ENCODE measurements at regions not wholly inside any gene's neighbourhood (a gene's known extent, or its start where the extent isn't known, plus 50 kb on each side); places are given as distances from the start of the nearest gene placed in this dataset.
"Not testable (repeated sequence)": the region's sequence is repeated elsewhere in the genome, so short reads cannot be mapped to it uniquely, and the experiment has no call there.

DNA sequence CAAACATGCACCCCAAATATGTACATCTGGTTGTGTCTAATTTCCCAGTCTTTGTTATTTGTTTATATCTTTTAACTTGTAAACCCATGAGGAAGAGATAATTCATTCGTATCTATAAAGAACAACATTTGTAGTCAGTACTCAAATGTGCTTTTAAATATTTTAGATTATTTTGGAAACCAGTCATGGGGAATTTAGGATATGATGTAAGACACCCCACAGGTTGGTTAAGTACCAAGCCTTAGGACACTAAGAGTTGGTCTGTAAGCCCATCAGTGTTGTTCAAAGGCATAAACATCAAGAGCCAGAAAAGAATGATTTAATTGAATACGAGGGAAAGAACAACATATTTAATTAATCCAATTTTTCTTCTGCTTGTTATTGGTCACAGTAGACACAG is 421.1 kb upstream of the SEMA3C start:
- peak; percentile 35 for DNase-seq

DNA sequence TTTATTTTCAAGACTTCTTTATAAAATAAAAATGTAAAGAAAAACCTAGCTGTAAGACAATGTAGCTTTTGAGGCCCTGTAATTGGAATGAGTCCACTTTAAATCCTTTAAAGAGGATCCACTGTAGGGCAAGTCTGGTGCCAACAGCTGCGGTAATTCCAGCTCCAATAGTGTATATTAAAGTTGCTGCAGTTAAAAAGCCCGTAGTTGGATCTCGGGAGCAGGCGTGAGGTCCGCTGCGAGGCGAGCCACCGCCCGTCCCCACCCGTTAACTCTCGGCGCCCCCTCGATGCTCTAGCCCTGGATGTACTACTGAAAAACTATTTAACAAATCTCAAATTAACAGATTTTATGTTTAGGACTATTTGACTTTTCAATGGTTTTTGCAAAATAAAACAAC is 414.7 kb upstream of the SEMA3C start:
- no peak for DNase-seq

DNA sequence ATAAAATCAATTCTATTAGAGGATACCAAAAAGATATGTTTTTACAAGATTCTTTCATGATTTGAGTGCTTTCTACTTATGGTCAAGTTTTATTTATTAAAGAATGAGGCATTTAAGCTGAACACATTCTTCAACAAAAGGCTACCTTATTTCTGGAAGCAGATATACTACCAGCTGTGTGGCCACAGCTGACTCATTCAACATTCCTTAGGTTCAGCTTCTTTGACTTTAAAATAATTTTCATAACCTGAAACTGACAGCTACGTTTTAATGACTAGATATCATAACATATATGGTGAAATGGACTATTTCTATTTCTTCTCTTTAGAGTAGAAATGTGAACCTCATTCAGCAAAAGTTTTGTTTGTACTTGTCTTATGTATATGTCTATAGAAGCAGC is 414.2 kb upstream of the SEMA3C start:
- DNase-seq = peak; percentile 76

DNA sequence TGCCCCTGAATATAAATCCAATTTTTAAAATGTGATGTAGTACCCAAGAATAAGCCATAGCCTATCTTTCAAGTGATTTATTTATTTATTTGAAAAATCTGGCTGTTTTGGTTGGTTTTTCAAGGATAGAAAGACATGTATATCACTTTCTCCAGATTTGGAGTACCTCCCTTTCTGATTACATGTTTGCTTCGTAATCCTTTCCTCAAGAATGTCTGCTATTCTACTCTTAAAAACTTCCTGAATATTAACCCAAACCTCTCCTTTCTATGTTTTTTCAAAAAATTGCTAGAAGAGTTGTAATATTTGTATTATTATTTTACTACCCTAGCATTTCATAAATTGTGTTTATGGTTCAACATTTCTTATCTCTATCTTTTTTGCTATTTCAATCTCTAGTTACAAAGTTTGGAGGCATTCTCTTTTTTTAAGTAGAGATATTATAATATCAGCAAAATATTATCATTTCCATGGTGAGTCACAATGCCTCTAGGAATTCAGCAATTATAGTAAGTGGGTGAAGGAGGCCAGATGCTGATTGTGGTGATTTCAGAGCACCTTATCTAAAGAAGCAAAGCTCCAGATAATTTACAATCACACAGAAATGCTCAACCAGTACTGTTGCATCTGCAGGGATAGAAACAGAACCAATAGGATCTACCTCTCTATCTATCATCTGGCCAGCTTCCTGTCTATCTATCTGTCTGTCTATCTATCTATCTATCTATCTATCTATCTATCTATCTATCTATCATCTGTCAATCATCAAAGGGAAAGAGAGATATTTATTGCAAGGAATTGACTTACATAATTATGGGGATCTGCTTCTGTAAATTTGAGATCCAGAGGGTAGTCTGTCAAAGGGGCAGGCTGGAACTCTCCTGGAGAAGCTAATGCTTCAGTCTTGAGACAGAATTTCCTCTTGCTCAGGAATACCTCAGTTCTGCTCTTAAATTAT is 412.5 kb upstream of the SEMA3C start:
- no peak for DNase-seq

DNA sequence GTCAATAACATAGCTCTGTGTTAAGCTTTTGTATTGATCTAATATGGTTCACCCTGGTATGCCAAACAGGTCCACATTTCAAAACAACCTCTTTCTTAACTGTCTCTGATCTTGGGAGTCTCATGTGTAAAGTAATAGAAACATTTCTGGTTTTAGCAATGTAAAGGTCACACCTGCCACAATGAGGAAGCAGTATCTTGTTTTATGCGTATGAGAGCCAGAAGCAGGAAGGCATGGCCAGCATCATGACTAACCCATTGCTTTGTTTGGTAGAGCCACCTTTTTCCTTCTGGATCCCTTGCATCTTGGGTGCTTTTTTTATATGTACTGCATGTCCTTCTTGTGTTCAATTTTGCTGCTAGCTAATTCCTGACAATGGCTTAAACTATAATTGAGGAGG is 411.3 kb upstream of the SEMA3C start:
- DNase-seq = no peak

DNA sequence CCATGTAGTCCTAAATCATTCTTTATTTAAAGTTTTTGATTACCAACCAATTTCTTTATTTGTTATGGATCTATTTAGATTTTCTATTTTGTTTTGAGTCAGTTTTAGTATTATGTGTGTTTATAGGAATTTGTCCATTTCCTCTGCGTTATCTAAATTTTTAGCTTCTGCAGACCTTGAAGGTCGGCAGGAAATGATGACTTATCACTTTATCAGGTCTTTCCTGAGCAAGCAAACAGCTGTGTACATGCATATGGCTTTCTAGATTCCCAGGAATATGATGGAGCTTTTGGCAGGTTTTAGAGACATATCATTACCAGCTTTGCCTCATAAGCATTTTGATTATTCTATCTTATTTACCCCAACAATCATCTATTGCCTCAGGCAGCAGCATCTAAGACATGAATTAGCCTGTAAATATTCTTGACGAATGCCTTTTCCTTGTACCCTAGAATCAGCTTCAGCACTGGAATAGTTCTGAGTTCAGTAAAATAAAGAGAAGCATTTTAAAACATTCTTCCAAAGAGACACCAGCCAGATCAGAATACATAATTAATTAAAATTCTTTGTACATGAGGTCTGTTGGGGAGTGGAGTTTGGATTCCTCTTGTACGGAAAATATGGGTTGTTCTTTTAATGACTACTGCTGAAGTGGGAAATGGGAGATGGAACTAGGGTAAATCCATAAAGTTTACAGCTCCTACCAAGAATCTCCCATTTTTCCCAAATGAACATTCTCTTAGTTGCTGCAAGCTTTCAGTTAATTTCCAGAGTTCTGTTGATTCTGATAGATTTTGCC is 408.8 kb upstream of the SEMA3C start:
- no peak for DNase-seq

DNA sequence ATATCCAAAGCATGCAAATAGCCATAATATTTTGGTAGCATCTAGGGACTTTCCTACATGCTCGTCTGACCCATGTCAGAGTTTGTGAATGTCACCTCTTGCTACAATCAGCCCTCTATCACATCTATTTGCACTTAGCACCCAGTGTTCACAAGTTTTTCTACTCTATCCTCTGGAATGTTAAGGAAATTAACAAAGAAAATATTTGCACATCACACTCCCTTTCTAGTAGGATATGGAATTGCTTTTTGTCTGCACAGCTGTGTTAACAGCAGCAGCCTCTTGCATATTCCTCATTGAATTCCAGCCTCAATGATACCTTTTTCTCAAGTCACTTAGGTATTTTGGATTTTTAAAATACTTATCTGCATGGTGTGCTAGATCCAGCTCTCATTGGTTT is 403.1 kb upstream of the SEMA3C start:
- no peak for DNase-seq

DNA sequence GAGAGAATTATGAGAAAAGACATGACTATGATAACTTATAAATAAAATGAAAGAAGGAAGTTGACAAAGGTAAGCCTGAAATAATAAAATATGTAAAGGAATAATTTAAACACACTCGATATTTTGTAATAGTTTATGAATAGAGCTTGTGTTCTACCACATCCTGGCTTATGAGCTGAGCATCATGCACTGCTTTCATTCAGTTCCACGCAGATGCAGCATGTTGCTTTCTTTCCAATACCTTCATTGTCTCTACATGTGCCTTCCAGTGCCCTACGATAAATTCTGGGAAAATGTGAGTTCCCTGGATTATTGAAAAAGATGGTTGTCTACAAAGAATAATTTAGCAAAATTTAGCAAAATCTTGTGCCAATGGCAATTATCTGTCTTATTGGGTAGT is 398.9 kb upstream of the SEMA3C start:
- DNase-seq = no peak

DNA sequence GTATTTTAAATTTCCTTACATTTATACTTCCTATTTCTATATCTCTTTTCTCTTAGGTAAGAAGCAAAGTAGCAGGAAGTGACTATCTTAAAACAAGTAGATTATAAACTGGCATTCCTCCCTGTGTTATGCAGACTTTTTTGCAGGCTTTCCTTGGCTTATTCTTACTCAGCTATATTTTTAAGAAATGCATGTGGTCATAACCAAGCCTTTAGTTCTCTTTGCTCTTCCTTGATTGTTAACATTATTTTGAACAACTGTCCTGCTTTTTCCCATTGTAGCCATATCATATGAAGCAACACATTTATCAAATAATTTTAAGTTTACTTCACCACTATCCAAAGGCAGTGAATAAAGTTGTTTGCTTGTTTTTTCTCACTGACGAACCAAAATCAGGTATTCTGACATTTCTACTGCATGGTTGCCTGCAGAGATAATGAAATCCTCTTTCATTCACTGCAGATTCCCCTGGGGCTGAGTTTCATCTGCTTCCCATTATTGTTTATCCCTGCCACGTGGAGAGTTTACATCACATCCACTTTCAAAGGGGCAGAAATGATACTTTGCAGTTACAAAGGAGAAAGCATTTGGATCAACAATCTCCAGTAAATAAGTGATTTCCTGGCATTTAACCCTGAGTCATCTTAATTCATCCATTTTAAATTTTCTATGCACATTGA is 389.9 kb upstream of the SEMA3C start:
- DNase-seq = peak; percentile 32

DNA sequence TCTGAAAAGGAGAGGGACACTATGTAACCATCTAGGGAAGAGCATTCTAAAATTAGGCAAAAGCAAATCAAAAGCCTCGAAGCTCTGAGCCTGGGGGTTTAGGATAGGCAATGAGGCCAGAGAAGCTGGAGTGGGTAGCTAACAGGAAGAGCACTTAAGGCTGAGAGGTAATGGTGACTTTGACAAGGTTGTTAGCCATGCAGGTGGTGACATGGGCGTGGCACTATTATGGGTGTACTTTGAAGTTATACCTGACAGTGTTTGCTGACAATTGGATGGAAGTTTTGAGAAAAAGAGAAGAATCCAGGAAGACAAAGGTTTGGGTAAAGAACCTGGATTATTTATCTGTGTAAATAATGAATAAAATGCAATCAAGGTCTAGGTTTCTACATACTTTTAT is 383.0 kb upstream of the SEMA3C start:
- DNase-seq = no peak

DNA sequence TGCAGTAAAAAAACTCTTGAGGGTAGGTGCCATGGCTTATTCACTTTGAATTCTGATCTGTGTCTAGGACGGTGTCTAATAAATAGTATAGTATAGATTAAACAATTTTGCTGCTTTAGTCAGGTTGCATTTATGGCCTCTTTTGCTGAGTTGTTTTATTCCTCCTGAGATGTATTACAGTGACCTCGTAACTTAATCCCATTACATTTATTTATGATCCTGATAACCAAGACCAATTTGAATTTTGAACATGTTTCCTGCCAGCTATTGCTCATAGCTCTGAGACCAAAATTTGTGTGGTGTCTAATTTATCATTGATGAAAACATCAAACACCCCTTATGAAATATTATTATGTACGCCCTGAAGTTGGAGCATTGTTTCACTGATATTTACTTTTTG is 381.9 kb upstream of the SEMA3C start:
- no peak for DNase-seq

DNA sequence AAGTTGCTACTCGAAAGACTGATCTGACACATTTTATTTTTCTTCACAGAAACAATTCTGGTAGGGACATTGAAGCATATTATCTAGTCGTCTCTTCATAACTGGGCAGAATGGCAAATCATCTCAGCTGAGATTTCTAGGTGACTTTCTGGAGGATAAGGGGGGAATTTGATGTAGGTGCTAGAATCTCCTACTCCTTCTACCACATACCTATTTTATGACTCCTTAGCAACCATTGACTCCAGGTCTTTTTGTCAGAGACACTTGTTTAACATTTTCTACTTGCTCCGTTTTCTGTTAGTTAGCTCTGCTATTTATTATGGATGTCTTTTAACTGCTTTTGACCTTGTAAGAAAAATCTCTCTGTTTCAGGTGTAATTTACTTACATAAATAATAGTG is 380.9 kb upstream of the SEMA3C start:
- DNase-seq = no peak

DNA sequence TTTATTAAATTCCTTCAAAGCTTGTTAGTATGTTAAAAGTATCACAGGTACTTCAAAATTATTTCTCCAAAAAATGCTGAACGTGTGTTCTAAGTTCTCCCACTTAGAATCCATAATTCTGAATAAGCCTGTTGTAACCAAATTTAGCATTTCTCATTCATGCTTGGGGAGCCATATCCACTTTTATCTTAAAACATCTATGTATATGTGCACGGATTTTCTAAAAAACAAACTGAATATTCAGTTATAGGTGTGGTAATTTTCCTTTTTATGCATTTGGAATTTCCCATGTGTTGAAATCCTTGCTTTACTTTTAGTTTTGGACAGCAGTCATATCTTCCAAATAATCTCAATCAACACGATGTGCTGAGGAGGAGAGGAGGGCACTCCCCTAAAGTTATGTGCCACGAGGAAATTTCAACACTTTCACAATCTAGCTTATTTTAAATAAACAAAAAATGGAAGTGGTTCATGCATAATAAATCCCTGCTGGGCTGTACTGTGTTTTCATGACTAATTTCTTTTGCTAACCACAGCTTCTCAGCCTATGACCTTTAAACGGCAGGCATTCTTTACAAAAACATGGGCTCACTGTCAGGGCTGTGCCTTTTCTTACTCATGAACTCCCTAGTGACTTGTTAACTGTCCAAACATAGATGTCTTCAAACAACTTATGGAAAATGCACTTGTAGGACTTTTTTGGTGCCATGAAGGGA is 380.3 kb upstream of the SEMA3C start:
- peak; percentile 95 for DNase-seq

DNA sequence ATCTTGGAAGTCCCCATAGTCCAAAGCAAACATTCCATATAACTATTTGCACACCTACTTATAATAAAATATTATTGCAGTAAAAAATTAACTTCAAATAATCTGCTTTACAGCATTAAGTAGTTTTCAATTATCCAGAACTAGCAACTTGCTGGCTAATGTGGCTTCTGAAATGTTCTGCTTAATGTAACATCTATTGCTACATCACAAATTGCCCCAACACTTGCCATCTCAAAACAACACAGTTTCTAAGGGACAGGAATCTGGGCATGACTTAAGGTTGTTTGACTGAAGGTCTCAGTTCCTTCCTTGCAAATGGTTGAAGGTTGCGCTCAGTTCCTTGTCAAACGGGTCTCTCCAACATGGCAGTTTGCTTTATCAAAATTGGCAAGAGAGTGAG is 378.5 kb upstream of the SEMA3C start:
- DNase-seq = no peak

DNA sequence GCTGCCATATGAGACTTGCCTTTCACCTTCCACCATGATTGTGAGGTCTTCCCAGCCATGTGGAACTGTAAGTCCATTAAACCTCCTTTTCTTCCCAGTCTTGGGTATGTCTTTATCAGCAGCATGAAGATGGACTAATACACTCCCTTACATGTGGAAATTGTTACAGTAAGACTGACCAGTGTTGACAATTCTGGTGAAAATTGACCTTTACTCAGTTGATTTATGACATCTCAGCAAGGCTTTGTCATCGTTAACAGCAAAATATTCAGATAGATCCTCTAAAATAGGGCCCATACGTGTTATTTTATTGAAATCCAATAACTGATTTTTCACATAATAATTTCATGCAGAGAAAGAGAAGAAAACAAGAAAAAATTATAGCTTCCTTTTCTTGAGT is 377.9 kb upstream of the SEMA3C start:
- no peak for DNase-seq

DNA sequence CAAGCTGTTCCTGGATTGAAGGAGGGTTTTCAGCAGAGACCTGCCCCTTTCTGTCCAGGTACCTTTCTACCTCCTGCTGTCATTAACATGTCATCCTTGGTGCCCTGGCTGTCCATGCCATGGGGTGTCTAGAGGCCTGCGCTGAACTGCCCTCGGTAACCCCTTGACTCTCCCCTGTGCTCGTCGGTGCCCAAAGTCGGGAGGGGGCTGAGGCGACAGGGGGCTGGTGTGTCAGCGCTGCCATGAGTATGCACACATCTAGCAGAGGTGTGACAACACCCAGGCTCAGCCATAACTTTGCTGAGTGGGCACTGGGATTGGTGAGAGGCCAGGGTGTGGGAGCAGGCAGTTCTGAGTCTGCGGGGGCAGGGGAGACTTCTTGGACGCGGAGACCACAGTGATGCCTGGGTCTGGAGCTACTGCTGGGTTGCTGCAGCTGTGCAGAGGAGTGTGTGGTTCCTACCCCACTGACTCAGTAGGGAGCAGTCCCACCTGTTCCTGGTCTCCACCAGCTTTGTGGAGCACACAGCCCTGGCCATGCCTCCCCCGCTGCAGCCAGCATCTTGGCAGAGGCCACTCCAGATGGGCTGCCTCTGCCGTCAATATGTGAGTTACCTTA is 376.2 kb upstream of the SEMA3C start:
- DNase-seq = no peak

DNA sequence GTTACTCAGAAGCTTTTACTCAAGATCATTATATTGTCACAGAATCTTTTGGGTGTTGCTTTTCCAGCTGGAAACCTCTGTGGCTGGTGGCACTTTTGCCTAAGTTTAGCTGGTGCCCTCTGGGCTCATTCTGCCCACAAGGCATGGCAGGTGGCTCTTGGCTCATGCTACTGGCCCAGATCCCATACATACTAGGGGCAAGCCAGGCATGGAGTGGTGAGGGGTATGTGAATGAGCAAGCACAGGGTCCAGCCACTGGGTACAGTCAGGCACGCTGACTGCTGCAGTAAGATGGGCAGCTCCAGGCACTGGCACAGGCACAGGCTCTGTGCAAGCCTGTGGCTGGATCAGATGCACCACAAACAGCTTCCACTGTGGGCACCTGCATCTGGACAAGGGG is 375.0 kb upstream of the SEMA3C start:
- DNase-seq = no peak

DNA sequence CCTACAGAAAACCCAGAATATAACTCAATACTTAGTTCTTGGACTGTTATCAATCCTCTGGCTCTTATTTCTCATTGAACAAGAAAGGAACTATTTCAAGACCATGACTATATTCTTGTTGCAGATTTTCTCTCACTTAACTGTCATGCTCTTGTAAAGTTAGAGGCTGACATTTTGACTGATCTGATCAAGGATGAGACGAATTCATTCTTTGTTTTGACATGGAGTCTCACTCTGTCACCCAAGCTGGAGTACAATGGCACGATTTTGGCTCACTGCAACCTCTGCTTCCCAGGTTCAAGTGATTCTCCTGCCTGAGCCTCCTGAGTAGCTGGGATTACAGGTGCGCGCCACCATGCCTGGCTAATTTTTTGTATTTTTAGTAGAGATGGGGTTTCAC is 367.9 kb upstream of the SEMA3C start:
- not testable (repeated sequence) for DNase-seq

DNA sequence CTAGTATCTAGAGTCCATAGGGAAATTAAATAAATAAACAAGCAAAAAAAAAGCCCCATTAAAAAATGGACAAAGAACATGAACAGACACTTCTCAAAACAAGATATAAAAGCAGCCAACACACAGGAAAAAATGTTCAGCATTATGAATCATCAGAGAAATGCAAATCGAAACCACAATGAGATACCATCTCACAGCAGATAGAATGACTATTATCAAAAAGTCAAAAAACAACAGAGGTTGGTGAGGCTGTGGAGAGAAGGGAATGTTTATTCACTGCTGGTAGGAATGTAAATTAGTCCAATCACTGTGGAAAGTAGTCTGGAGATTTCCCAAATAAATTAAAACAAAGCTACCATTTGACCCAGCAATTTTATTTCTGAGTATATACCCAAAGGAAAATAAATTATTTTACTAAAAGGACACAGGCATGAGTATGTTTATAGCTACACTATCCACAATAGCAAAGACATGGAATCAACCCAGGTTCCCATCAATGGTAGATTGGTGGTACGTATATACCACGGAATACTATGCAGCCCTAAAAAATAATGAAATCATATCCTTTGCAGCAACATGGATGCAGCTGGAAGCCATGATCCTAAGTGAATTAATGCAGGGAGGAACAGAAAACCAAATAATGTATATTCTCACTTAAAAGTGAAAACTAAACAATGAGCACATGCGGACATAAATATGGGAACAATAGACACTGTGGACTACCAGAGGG is 366.5 kb upstream of the SEMA3C start:
- peak; percentile 84 for DNase-seq

DNA sequence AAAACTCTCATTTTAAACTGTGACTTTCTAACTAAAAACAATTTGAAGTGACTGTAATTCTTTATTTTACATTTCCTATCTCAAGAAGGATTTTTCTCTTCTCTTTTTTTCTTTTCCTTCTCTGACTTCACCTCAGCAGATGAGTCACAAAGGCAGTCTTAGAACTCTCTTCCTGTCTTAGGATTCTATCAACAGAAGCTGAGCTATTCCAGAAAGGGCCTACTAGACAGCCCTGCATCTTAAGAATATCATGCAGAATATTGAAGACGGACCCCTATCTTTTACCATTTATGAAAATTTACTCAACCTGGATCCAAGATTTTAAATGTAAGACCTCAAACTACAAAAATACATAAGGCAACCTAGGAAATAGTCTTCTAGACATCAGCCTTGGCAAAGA is 365.7 kb upstream of the SEMA3C start:
- DNase-seq = peak; percentile 61

DNA sequence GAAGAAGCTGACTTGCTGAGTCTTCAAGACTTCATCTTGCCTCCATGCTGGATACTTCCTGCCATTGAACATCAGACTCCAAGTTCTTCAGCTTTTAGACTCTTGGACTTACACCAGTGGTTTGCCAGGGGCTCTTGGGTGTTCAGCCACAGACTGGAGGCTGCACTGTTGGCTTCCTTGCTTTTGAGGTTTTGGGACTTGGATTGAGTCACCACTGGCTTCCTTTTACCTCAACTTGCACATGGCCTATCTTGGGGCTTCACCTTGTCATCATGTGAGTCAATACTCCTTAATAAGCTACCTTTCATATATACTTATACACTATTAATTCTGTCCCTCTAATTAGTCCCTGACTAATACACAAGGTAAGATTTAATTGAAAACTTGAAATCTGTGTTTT is 361.7 kb upstream of the SEMA3C start:
- no peak for DNase-seq

DNA sequence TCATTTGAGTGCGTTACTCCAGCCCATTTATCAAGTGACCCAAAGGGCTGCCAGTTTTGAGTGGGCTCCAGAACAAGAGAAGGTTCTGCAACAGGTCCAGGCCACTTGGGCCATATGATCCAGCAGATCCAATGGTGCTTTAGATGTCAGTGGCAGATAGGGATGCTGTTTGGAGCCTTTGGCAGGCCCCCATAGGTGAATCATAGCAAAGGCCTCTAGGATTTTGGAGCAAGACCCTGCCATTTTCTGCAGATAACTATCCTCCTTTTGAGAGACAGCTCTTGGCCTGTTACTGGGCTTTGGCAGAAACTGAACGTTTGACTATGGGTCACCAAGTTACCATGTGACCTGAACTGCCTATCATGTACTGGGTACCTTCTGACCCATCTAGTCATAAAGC is 358.8 kb upstream of the SEMA3C start:
- no peak for DNase-seq

Data from fibroblast of upper back skin (primary cell).